GM21381 (cell line): ENCODE measurements at regions not wholly inside any gene's neighbourhood (a gene's known extent, or its start where the extent isn't known, plus 50 kb on each side); places are given as distances from the start of the nearest gene placed in this dataset.

Source experiments
- ATAC-seq: cut with Tn5 transposase; IDR thresholded peaks from one replicate; pipeline ENCODE4 v1.9.1; 2021; ENCODE audit warnings: mild to moderate bottlenecking, moderate library complexity; ENCODE audit not compliant: unreplicated experiment

DNA sequence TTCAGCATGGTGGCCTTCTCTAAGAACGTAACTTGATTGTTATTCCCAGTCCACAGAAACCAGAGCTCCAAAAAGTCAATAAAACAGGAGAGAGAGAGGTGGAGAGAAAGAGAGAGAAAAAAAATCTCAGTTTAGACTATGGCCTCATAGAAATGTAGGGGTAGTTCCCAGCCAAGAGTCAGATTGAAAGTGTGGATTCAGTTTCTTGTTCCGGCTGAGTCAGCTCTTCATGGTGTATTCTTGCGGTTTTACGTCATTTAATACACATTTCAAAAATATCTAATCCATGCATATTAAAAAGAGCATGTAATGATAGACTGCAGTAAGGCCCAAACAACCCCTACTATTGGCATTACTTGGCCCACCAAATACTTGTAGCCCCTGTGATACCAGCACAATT lies 303.9 kb downstream of the ETAA1 start:
- ATAC-seq: no peak

DNA sequence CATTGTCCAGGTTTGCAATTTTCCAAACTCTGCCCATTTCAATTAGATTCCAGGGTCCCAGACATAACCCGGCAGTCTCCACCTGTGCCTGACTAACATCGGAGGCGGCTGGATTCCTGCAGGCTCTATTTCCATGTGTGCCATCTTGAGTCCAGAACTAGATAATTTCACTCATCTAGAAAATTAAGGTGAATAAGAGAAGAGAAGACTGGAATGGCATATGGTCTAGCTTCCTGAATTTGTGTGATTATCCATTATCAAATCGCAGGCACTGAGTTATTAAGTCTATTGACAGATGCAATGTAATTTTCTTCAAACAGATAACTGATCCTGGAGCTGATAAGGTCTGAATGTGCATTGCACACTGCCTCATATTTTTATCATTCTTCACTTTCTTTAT lies 305.2 kb downstream of the ETAA1 start:
- no peak for ATAC-seq

DNA sequence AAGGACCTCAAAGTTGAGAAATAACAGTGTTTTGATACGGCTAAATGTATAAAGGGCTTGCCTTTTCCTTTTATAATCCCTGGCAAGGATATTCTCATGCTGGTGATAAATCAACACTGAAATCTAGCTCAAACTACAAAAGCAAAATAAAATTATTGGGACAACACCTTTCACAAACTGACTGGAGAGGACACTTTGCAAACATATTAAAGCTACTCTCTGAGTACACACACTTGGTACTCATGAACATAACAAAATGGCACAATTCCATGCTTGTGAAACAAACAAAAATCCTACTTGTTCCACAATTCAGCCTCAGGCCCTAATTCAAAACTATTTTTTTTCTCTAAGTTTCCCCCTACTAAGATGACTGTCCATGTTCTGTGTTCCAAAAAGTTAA lies 305.8 kb downstream of the ETAA1 start:
- no peak for ATAC-seq

DNA sequence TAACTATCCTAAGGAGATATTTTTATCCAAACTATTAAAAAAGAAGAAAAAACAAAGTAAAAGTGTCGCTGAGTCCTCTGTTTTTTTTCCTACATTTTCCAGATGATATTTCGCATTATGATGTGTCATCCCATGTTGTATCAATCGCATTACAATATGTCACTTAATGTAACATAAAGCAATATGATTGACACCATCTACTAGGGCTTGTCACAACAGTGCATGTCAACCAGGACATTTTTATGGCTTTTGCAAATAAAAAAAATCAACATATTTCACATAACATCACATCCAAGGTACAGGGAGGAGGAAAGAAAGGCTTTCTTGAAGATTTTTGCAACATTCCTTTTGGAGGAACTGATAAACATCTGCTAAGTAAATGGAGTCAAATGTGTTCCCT lies 308.9 kb downstream of the ETAA1 start:
- no peak for ATAC-seq

DNA sequence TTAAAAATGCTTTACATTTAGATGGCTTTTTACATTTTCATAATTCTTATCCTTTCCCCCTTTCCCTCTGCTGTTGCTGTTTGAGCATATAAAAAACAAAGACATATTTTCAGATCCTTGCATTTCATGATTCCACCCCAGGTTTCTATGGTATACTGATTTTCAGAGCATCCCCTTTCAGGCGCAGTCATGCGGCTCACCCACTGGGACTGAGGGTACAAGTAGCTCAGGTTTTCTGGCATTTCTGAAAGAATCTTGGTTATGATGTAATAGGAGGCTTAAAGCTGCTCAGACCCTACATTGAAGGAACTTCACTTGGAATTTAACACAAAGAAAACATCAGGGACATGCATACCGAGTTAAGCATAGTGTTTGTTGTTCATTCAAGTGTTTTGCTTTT lies 310.8 kb downstream of the ETAA1 start:
- no peak for ATAC-seq

DNA sequence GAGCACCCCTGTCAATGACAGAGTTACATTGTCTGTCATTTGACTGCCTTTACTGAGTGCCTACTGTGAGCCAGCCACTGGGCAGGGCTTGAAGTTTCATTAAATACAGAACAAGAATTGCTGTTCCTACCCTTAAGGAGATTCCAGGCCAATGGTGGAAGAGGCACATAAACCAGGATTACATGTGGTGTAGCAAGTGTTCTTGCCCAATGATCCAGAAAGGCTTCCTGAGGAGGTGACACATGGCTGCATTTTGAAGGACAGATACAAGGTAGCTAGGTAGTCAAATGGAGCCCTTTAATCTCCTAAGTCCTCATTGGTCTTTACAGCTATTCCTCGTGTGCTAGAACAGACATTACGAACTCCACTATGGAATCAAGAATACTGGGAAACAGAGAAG lies 312.7 kb downstream of the ETAA1 start:
- no peak for ATAC-seq

DNA sequence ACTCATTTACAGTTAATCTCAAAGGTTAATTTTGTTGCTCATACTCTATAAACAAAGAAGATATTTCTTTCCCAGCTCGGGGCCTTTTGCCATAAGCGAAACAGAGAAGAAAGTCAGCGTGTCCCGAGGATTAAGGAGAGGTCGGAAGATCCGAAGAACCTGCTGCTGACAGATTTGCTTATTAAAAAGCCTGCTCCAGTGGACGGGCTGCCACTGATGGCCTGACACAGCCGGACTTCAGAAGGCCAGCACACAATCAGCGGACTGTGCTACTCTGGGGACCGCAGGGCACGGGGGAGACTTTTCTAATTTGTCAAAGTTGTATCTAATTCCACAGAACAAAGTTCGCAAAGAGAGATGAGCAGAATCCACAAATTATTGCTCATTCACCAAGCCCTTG lies 315.4 kb downstream of the ETAA1 start:
- ATAC-seq: no peak

DNA sequence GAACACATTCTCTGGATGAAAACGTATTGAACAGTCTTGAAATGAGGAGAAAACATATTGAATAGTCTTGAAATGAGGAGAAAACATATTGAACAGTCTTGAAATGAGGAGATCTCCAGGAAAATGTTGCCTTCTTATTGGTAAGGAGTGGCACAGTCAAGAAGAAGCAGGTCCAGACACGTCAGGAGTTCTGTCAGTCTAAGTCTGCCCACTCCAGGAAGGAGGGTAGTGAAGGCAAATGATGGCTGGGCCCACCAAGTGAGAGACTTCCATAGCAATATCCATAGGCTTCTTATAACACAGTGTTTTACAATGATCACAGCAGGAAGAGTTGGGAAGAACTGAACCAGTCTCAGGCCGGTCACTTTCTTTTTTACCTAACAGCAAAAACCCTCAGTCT lies 316.2 kb downstream of the ETAA1 start:
- no peak for ATAC-seq

DNA sequence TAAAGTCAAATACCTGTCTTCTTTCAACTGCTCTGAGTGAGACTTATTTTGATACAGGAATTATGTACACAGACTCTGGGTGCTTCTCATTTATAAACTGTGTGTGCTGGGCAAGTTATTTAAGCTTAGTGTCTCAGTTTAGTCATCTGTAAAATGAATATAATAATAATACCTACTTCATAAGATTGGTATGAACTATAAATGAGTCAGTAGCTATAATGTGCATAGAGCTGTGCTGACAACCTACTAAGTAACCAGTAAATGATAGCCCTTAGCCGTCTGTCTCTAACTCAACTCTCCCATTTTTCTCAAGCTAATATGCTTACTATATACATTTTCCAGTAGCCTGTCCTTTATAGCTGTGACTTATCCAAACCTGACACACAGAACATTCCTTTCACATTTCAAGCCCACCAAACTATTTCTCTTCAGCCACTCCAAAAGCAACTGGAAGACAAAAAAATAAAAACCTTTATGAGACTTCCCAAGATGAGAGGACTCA lies 319.8 kb downstream of the ETAA1 start:
- no peak for ATAC-seq

DNA sequence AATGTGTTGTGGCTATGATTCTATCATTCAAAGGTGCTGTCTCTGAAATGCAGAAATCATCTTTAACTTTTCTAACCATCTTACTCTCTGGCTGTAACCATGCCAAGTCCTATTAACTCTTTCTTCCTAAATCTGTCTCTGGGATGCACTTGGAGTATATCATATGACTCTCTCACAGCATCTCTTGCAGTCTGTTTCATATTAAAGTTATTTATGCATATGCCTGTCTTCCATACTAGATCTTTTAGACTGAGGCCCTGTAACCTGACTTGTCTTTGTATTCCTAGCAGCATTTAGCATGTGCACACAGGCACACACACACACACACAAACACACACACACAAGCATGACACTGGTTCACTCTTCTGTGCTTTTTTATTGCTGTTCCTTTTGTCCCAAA lies 320.6 kb downstream of the ETAA1 start:
- ATAC-seq: no peak

DNA sequence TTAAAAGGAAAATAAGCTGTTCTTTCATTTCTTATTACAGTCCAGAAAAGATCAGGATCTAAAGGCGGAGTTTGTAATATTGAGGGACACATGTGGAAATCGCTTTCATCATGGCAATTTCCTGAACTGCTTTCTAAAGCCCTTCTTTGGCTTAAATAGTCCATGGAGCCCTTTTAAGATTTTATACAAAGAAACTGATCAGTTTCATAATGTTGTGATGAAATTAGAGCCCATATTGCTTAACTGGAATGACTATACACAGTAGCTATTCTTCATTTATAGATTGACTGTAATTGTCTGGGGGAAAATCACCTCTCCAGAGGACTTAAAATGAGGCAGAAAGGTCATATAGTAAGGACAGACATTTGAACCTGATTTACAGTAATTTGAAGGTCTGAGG lies 322.2 kb downstream of the ETAA1 start:
- ATAC-seq: no peak

DNA sequence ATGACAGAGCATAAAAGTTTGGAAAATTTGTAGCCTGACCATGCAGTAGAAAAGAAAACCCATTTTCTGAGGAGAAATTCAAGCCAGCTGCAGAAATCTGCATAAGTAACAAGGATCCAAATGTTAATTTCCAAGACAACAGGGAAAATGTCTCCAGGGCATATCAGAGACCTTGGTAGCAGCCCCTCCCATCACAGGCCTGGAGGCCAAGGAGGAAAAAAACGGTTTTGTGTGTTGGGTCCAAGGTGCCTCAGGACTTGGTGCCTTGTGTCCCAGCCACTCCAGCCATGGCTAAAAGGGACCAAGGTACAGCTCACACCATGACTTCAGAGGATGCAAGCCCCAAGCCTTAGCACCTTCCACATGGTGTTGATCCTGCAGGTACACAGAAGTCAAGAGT lies 324.4 kb downstream of the ETAA1 start:
- no peak for ATAC-seq

DNA sequence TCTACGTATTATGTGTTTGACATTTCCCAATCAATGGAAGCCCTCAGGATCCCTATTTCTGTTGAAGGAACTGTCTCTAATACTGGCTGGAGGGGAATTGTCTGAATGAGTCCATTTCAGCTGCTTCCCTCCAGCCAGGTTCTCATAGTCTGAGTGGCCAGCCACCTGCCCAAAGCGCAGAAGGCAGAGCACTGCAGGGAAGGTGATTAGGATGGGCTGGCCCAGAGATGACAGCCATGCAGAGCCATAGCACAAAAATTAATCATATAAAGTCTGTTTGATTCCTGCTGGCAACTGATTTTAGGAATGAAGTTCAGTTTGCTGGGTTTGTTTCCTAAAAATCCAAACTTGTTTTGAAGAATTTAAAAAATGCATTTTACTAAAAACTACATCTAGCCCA lies 327.1 kb downstream of the ETAA1 start:
- no peak for ATAC-seq

DNA sequence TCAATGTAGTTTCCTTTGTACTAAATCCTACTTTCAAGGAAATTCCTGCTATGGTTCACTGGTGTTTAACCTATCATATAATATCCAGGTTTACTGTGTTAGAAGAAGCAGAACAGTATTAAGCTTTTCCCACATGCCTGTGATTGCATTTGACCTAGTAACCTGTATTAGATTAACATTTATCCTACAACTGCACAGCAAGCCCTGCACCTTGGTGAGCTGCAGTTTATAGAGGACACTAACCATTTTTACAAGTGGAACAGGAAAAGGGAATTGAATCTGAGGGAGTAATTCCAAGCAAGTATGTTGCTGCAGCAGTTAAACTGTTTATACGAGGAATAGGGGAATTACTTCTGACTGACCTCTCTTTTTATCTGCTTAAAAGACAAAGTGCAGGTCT lies 328.6 kb downstream of the ETAA1 start:
- no peak for ATAC-seq

DNA sequence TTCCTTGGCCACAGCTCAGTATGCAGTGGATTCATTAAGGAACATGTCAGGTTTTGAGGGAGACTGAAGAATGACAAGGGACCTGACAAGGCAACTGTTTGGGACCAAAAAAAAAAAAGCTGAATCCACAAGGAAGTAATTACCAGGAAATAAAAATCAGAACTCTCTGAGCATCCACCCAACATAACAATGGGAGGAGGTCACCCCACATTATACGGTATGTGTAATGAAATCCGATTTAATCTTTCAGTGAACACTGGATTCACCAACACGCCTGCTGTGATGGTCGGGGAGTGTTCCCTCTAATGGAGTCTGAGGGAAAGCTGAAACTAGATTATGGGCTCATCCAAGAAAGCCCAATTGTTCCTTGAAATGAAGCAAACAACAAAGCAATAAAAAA lies 329.3 kb downstream of the ETAA1 start:
- no peak for ATAC-seq

DNA sequence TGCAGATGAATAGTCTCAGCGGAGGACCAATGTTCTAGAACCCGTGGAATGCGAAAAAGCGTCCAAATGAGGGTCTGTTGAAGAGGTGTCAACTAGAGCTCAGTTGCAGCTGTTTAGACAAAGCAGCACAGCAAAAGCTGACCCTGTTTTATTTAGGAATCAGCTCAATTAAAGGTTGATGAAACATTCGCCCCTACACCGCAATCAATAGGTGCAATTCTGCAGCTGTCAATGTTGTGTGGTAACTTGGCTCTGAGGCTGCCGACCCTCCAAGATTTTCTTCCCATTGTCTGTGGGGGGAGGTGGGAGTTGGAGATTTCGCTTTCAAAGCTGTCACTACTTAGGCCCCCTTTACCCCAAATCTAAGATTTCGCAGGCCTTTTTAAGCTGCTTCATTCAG lies 330.0 kb downstream of the ETAA1 start:
- ATAC-seq: no peak

DNA sequence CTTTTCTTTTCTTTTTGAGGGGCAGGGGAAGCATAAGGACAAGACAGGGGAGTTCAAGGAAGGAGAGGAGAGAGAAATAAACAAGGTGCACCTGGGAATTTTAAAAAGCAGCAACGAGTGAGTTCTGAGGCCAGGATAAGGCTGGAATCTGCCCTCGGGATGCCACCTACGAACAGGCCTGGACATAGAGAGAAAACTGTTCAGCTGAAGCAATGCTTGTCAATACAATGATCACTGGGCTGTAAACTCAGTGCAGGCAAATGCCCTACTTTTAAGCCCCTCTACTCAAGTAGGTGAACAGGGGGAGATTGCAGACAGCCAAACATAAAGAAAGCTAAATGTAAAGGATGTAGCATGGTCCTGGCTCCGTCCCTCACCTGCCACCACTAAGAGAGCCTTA lies 330.5 kb downstream of the ETAA1 start:
- no peak for ATAC-seq

DNA sequence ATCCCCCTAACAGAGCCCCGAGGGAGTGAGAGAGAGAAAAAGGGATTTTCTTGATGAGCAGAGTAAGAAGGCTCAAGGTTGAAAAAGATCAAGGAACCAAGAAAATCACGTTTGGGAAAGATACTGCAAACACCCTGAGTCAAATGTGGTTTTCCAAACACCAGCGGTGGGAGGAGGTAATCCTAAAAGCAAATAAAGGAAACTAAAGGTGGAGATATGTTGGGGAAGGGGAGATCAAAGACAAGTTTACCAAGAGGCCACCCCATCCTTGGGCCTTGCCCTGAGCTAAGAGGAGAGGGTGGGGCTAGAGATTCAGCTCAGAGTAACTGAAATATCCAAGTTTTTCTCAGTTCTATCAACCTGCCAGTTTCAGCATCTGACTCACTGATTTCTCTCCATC lies 332.3 kb downstream of the ETAA1 start:
- no peak for ATAC-seq

DNA sequence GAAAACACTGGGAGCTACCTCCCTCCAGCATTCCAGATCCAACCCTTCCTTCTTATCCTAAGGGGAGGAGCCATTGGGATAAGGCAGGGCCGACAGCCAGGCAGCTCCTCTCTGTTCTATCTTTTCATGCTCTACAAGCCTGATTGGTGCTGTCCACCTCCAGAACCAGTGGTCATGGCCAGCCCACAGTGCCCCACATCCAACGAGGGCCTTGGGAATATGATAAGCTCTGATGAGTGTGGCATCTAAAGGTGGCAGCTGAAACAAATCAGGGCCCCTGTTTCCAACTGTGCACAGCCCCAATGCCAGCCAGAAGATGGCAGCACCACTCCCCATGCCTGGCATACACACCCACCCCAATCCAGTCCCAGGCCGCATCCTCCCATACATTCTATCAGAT lies 329.3 kb downstream of the C1D start:
- no peak for ATAC-seq

DNA sequence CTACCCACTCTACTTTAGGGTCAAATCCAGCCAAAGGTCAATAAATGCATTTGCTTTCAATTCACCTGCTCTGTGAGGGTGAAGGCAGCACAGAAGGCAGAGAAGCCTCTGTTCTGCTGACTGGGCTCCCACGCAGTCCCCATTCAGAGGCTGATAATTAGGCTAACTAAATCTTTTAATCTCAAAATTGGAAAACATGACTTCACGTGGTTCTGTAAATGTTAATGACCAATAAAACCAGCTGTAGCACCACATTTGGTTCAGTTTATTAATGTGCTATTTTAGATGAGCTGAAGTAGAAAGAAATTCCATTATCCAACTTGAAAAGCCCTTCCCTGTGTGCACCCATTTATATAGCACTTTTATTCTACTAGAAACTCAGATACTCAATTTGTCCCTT lies 310.6 kb downstream of the C1D start:
- ATAC-seq: no peak

DNA sequence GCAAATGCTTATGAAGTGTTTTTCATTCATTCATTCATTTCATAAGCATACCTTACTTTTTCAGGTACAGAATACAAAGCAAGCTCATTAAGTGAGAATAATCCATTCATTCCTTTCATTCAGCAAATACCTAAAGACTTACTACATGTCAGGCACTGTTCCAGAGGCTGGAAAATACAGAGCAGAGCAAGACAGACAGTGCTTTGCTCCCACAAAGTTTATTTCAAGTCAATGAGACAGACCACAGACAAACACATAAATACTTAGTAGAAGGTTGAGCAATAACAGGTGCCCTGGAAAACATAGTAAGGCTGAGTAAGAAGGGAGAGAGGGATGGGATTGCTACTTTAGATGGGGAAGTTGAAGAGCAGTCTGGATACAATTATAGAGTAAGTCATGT lies 309.8 kb downstream of the C1D start:
- ATAC-seq: no peak

DNA sequence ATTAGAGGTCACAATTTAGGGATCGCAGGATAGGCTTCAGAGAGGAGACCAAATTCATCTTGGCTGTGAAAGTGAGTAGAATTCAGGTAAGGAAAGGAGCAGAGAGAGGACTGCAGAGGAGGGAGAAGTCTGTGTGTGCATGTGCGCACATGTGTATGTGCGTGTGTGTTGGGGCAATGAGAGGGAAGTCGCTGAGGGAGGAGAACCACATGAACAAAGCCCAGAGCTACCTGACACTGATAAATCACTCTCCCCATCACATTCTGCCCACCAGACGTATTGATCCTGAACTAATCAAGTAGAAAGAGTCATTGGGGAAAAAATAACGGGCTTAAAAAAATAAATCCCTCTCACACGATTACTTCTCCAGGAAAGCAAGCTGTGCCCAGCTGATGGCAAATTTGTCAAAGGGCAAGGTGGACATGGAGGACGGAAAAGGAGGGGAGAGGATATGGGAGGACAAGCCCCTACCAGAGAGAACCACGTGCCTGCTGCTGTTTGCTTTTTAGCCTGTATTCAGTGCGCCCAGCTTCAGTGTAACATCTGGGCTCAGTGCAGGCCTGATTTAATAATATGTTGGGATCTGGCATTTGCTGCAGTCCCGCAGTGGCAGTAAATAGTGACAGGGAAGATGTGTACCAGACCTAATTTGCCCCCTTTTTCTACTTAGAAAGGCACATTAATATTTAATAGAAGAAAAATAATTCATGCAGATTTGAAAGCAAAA lies 307.5 kb downstream of the C1D start:
- no peak for ATAC-seq

DNA sequence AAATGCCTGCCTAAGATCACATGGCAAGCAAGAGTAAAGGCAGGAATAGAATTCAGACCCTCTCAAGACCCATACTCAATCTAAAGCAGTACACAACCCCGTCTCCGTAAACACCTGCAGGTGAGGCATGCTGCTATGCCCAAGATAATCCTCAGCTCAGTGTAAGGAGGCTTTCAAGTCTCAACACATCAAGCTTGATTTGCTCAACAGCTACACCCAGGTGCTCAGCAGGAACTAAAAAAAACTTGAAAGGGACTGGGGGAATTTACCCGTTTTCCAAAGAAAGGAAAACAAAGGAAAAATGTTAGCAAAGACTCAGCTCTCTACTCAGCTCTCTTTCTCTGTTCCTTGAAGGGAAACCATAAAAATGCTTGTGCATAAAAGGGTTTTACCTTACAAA lies 301.8 kb downstream of the C1D start:
- ATAC-seq: no peak
